CD4-positive, alpha-beta T cell treated with Interleukin-1 beta for 1 hour (primary cell): ENCODE measurements at regions not wholly inside any gene's neighbourhood (a gene's known extent, or its start where the extent isn't known, plus 50 kb on each side); places are given as distances from the start of the nearest gene placed in this dataset.
"Not testable (repeated sequence)": the region's sequence is repeated elsewhere in the genome, so short reads cannot be mapped to it uniquely, and the experiment has no call there.

Source experiments
- DNase-seq, 2 donors: peaks; one replicate each; pipeline ENCODE4 v3.0.0-alpha.2; 2020 to 2022

DNA sequence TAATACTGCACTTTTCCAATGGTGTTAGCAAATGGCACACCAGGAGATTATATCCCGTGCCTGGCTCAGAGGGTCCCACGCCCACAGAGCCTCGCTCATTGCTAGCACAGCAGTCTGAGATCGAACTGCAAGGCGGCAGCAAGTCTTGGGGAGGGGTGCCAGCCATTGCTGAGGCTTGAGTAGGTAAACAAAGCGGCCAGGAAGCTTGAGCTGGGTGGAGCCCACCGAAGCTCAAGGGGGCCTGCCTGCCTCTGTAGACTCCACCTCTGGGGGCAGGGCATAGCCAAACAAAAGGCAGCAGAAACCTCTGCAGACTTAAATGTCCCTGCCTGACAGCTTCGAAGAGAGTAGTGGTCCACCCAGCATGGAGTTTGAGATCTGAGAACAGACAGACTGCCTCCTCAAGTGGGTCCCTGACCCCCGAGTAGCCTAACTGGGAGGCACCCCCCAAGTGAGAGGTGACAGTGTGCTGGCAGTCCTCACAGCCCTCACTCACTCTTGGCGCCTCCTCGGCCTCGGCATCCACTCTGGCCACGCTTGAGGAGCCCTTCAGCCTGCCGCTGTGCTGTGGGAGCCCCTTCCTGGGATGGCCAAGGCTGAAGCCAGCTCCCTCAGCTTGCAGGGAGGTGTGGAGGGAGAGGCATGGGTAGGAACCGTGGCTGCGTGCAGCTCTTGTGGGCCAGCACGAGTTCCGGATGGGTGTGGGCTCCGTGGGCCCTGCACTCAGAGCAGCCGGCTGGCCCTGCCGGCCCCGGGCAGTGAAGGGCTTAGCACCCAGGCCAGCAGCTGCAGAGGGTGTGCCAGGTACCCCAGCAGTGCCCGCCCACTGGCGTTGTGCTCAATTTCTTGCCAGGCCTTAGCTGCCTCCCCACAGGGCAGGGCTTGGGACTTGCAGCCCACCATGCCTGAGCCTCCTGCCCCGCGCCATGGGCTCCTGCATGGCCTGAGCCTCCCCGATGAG lies 188.0 kb downstream of the MMUT start:
- peak in 1 of 2 donors; percentile 1 for DNase-seq

- DNase-seq = no peak
These were observed 193.9 kb downstream of the MMUT start for GRCh38 chr6:49269190-49269589.

DNA sequence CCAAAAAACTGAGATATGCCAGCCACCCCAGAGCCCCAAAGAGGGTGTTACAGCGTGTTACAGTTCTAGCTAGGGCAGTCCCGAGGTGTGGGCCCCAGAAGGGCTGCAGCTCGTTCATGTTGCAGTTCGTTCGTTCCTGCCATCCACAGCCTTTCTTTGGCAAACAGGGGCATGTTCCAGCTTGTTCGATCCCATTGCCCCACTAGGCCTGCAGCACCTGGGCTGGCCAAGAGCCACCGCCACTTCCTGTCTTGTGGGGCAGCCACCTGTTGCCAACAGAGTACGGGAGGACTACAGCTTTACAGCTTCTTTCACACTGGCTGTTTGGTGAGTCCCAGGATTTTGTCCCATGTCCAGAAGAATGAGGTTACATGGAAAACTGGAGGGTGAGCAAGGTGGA lies 198.1 kb downstream of the MMUT start:
- DNase-seq = no peak

DNA sequence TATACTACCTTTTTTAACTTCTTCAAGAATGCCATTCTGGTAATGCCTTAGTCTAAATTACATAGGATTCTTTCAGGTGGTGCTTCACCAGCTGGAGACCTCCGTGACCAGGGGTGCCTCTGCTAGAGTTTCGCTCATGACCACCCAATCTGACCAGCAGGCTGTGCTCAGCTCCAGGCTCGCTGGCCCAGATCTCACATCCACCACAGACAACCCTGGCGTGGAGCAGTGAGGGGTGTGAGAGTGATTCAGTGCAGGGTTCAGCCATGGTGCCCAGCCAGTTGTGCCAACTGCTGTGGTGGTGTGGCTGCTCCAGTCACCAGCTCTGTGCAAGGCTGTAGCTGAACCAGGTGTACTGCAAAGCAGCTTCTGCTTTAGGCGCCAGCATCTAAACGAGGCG lies 198.6 kb downstream of the MMUT start:
- no peak for DNase-seq

GRCh38 chr6:49257549-49257948 lies 205.5 kb downstream of the MMUT start:
- no peak for DNase-seq

- no peak for DNase-seq
These were observed 207.7 kb downstream of the MMUT start for GRCh38 chr6:49255335-49255734.

GRCh38 chr6:49252901-49253300 lies 210.2 kb downstream of the MMUT start:
- no peak for DNase-seq

DNA sequence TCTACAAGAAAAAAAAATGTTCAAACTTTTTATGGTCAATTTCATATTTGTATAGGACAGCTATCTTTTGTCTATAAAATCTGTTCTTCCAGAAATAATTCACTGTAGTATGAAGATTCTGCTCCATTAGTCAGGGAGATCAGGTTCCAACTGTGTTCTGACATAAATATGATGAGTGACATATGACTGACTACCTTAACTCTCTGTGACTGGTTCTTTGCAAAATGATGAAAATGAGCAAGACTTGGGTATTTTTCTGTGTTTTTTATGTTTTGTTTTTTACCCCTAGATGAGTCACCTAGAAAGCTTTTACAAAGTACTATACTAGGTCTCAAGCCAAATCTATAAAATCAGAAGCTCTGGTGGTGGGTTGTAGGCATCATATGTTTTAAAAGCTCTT lies 229.6 kb downstream of the MMUT start:
- DNase-seq = no peak

DNA sequence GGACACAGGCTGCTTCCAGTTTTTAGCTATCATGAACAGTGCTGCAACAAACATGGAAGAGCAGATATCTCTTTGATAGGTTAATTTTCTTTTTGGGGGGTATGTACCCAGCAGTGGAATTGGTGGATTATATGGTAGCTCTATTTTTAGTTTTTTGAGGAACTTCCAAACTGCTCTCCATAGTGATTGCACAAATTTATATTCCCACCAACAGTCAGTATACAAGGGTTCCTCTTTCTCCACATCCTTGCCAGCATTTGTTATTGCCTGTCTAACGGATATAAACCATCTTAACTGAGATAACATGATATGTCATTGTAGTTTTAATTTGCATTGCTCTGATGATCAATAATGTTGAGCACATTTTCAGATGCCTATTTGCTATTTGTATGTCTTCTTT lies 237.6 kb downstream of the MMUT start:
- DNase-seq = no peak

GRCh38 chr6:49220293-49220692 lies 242.8 kb downstream of the MMUT start:
- DNase-seq = no peak

- DNase-seq = no peak
These were observed 257.5 kb downstream of the MMUT start for GRCh38 chr6:49205526-49205925.

- DNase-seq = no peak
These were observed 260.0 kb downstream of the MMUT start for GRCh38 chr6:49202924-49203536.

- DNase-seq = no peak
These were observed 265.0 kb downstream of the MMUT start for GRCh38 chr6:49198015-49198414.

- not testable (repeated sequence) for DNase-seq
These were observed 300.7 kb downstream of the MMUT start for GRCh38 chr6:49162379-49162778.

DNA sequence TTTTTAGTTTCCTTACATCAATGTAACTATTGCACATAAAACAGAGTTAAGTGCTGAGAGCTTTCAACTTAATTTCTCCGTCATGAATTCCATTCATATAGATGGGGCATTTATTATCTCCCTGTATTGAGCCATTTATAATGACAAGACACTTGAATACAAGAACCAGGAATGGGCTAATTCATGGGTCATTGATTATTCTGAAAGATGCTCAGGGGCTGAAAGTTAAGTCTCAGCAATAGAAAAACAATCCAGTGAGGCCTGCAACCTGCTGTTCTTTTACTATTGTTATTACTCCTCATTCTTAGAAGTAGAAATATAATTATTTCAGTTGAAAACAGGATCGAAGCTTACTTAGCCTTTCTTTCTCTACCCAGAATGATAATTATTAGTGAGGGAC lies 307.7 kb downstream of the MMUT start:
- DNase-seq = no peak

GRCh38 chr6:49151957-49152356 lies 311.1 kb downstream of the MMUT start:
- DNase-seq = no peak

DNA sequence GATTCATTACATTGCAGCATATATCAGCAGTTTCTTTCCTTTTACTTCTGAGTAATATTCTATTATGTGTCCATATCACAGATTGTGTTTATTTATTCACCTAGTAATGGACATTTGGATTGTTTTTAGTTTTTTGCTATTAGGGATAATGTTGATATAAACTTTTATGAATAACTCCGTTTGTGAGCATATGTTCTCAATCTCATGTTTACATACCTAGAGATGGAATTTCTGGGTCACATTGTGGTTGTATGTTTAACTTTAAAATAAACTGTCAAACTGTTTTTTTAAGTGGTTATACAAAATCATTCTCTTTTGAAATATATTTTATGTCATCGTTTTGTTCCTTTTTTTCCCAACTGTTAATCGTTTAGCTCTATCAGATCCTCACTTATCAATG lies 311.6 kb downstream of the MMUT start:
- DNase-seq = no peak

- DNase-seq = no peak
These were observed 312.0 kb downstream of the MMUT start for GRCh38 chr6:49151033-49151432.

- DNase-seq = no peak
These were observed 317.8 kb downstream of the MMUT start for GRCh38 chr6:49145280-49145679.

- DNase-seq = no peak
These were observed 320.5 kb downstream of the MMUT start for GRCh38 chr6:49142421-49143151.

DNA sequence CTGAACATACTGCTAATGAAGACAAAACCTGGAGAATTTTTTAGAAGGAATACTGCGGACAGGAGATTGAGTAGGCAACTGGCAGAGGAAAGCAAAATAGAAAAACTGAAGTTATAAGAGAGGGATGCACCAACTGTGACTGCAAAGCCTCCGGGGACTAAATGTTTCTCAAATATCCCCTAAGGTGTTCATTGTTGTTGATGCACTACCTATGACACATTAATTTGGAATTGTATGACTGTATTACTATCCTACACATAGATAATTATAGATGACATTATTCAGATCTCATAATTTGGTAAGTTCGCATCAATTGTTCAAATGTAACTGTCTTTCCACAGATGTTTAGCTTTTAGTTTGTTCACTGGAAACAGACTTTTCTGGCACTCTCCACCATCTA lies 341.1 kb downstream of the MMUT start:
- no peak for DNase-seq

DNA sequence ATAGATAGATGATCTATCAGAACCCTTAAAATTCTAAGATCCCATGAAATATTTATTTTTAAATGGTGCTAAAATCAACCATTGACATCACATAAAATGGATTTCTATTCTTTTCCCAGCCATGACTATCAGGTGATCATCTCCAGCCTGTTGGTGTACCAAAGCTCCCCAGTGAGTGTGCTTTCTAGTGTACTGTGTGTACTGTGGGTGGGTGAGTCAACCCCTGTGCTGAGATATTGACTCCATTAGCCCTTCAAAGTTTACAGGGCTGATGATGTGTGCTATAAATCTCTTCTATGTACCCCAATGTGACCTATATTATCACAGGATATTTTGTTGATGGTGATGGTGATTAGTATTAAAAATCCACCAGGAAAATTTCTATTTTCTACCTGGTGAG lies 344.6 kb downstream of the MMUT start:
- DNase-seq = no peak

DNA sequence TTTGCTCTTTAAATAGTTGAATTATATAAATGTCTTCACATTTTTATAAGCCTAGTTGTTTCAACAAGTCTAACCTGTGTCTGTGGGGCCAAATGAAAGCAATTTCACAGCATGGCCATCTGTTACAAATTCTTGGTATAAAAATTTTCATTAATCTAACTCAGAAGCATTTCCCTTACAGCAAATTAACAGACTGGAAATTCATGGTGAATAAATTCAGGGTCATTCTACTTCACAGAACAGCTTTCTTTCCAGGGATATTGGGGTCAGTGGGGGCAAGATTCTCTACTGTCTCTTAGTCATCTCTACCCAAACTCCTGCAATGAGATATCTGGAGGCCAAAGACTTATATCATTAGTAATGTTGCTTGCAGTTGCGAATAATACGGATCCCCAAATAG lies 352.1 kb downstream of the MMUT start:
- no peak for DNase-seq

DNA sequence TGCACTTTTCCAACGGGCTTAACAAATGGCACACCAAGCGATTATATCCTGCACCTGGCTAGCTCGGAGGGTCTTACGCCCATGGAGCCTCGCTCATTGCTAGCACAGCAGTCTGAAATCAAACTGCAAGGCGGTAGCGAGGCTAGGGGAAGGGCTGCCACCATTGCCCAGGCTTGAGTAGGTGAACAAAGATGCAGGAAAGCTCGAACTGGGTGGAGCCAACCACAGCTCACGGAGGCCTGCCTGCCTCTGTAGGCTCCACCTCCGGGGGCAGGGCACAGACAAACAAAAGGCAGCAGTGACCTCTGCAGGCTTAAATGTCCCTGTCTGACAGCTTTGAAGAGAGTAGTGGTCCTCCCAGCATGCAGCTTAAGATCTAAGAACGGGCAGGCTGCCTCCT lies 365.4 kb downstream of the MMUT start:
- not testable (repeated sequence) for DNase-seq
